ENCODE measurements at regions not wholly inside any gene's neighbourhood (a gene's known extent, or its start where the extent isn't known, plus 50 kb on each side); places are given as distances from the start of the nearest gene placed in this dataset.

DNA sequence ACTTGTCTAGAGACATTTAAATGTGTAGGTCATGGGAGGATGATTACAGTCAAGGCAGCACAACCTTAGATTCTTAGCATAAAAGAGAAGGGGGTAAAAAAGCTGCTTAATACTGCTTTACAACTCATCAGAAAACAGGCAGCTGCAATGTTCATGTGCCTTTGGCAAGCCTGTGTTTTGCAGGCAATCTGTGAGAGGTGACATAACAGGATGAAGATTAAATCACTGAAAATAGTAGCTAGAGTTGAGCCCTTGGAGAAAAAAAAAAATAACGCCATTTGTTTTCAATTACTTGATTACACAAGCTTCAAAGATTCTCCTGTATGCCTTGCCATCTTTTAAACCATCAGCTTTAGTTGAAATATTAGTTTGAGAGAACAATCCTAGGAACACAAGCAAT lies 847.6 kb upstream of the LCORL start:
- H3K27me3 ChIP-seq (replicated peaks; ENCODE audit: insufficient read depth, low read depth, low read length, poor library complexity) = no peaks in the 10 kb centered on the region
- H3K27ac ChIP-seq (ENCODE audit: low read depth, low read length, poor library complexity, severe bottlenecking) = no peak overlapping the region
- H3K9me3 ChIP-seq (ENCODE audit: low read depth, low read length, poor library complexity, severe bottlenecking) = peaks cover 4% of the 10 kb centered on the region
- no peak overlapping the region for H3K4me3 ChIP-seq (ENCODE audit: low read depth, low read length, poor library complexity, severe bottlenecking)
- H3K36me3 ChIP-seq (ENCODE audit: insufficient read depth, low read length, poor library complexity, severe bottlenecking) = no peaks in the 10 kb centered on the region
- DNase-seq (ENCODE audit: low spot score) = no peak
- POLR2A ChIA-PET (ENCODE audit: low non-redundant PET) = no interaction called here
- TF ChIP-seq EZH2 (IDR thresholded peaks at IDR 0.05; ENCODE audit: borderline replicate concordance, low read depth, low read length, poor library complexity, severe bottlenecking) = no peak
- TF ChIP-seq, protein P1, sequence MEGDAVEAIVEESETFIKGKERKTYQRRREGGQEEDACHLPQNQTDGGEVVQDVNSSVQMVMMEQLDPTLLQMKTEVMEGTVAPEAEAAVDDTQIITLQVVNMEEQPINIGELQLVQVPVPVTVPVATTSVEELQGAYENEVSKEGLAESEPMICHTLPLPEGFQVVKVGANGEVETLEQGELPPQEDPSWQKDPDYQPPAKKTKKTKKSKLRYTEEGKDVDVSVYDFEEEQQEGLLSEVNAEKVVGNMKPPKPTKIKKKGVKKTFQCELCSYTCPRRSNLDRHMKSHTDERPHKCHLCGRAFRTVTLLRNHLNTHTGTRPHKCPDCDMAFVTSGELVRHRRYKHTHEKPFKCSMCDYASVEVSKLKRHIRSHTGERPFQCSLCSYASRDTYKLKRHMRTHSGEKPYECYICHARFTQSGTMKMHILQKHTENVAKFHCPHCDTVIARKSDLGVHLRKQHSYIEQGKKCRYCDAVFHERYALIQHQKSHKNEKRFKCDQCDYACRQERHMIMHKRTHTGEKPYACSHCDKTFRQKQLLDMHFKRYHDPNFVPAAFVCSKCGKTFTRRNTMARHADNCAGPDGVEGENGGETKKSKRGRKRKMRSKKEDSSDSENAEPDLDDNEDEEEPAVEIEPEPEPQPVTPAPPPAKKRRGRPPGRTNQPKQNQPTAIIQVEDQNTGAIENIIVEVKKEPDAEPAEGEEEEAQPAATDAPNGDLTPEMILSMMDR (conservative IDR thresholded peaks at IDR 0.05; ENCODE audit: low read depth, low read length) = no peak
- no TSS peak for BruUV-seq (replicated peaks)
- intact Hi-C loops (cut with micrococcal nuclease; ENCODE audit: unreplicated experiment) = no loop called here
- no peaks in the 10 kb centered on the region for H3K4me1 ChIP-seq (ENCODE audit: insufficient read depth, low read length, poor library complexity, severe bottlenecking)
- CTCF ChIA-PET = no interaction called here

DNA sequence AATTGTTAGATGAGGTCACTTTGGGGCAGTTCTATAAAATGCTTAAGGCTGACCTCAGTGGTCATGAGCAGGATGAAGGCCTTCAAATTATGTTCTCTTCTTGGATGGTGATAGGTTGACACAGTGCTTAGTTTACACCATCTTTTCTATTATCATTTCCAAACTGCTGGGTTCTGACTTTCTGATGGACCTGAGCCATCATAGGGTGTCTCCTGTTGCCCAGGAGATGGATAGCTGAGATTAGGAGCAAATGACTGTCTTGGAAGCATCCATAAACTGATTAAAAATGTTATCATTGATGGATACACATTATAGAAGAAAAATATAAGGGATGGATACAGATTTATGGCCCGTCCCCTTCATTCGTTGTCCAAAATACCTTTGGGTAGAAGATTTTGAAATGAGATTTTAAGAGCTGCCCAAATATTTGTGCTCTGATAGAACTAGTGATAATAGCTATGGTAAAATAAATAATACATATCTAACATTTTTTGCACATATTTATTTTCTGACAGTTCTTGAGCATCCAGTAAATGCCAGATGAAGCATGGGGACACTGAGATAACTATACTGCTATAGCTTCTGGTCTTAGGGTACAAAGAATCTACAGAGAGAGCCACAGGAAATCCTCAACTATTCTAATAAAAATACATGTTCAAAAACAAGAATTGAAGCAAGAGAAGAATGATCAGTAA lies 839.4 kb upstream of the LCORL start:
- Histone ChIP-seq H3K36me3 (ENCODE audit: insufficient read depth, low read length, poor library complexity, severe bottlenecking) (no peaks in the 10 kb centered on the region), H3K27ac (ENCODE audit: low read depth, low read length, poor library complexity, severe bottlenecking) (no peak overlapping the region), H3K4me3 (ENCODE audit: low read depth, low read length, poor library complexity, severe bottlenecking) (no peak overlapping the region), H3K27me3 (replicated peaks; ENCODE audit: insufficient read depth, low read depth, low read length, poor library complexity) (no peaks in the 10 kb centered on the region), H3K9me3 (ENCODE audit: low read depth, low read length, poor library complexity, severe bottlenecking) (no peaks in the 10 kb centered on the region), H3K4me1 (ENCODE audit: insufficient read depth, low read length, poor library complexity, severe bottlenecking) (no peaks in the 10 kb centered on the region)
- no peak for DNase-seq (ENCODE audit: low spot score)
- TF ChIP-seq EZH2 (IDR thresholded peaks at IDR 0.05; ENCODE audit: borderline replicate concordance, low read depth, low read length, poor library complexity, severe bottlenecking) = no peak
- TF ChIP-seq, protein P1 (conservative IDR thresholded peaks at IDR 0.05; ENCODE audit: low read depth, low read length) = no peak
- ChIA-PET POLR2A (ENCODE audit: low non-redundant PET) (no interaction called here), CTCF (no interaction called here)
- BruUV-seq (replicated peaks) = no TSS peak
- intact Hi-C loops (cut with micrococcal nuclease; ENCODE audit: unreplicated experiment) = no loop called here

DNA sequence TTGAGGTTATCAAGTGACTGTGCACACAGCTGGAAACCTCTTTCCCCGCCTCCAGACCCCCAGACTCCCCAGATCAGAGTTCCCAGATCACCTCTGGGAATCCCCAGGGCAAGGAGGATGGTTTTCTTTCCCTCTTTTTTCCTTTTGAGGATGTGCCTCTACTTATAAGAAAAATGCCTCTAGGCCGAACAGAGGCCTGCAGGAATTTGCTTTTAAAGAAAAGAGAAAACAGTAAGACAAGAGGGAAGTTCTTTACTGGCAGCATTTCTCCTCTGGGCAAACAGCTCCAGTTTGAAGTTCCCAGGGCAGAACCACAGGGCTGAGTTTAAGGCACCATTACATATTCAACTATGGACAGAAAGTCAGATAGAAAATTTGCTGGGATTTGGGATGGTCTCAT lies 837.9 kb upstream of the LCORL start:
- intact Hi-C loops (cut with micrococcal nuclease; ENCODE audit: unreplicated experiment) = no loop called here
- Histone ChIP-seq H3K36me3 (ENCODE audit: insufficient read depth, low read length, poor library complexity, severe bottlenecking) (no peaks in the 10 kb centered on the region), H3K27me3 (replicated peaks; ENCODE audit: insufficient read depth, low read depth, low read length, poor library complexity) (no peaks in the 10 kb centered on the region), H3K4me1 (ENCODE audit: insufficient read depth, low read length, poor library complexity, severe bottlenecking) (no peaks in the 10 kb centered on the region), H3K9me3 (ENCODE audit: low read depth, low read length, poor library complexity, severe bottlenecking) (no peaks in the 10 kb centered on the region), H3K4me3 (ENCODE audit: low read depth, low read length, poor library complexity, severe bottlenecking) (no peak overlapping the region), H3K27ac (ENCODE audit: low read depth, low read length, poor library complexity, severe bottlenecking) (no peak overlapping the region)
- POLR2A ChIA-PET (ENCODE audit: low non-redundant PET) = no interaction called here
- TF ChIP-seq EZH2 (IDR thresholded peaks at IDR 0.05; ENCODE audit: borderline replicate concordance, low read depth, low read length, poor library complexity, severe bottlenecking) = no peak
- TF ChIP-seq, protein P1 (conservative IDR thresholded peaks at IDR 0.05; ENCODE audit: low read depth, low read length) = no peak
- no TSS peak for BruUV-seq (replicated peaks)
- CTCF ChIA-PET = no interaction called here
- DNase-seq (ENCODE audit: low spot score) = no peak
